Gastrocnemius medialis (tissue), 4 donors: ENCODE measurements at regions not wholly inside any gene's neighbourhood (a gene's known extent, or its start where the extent isn't known, plus 50 kb on each side); places are given as distances from the start of the nearest gene placed in this dataset.

Experiments used
- POLR2A ChIP-seq, 2 donors: fragments of 450-650 bp; IDR thresholded peaks; one replicate each; pipeline ENCODE4 v1.6.1; 2017; ENCODE audit warnings: antibody characterized with exemption in 2 of 2, mild to moderate bottlenecking in 2 of 2, moderate library complexity in 2 of 2
- TF ChIP-seq, protein P1 (sequence below), 5 experiments: fragments of 450-650 bp in 3 of 5; fragments of 200-600 bp in 2 of 5; sonication (generic) in 2 of 5; IDR thresholded peaks in 4 of 5; conservative IDR thresholded peaks in 1 of 5; 1 replicate in 4 of 5; 2 replicates in 1 of 5; pipeline ENCODE4 v1.5.1; 2016 to 2019; ENCODE audit warnings: antibody characterized with exemption in 5 of 5, mild to moderate bottlenecking in 3 of 5, moderate library complexity in 3 of 5

DNA sequence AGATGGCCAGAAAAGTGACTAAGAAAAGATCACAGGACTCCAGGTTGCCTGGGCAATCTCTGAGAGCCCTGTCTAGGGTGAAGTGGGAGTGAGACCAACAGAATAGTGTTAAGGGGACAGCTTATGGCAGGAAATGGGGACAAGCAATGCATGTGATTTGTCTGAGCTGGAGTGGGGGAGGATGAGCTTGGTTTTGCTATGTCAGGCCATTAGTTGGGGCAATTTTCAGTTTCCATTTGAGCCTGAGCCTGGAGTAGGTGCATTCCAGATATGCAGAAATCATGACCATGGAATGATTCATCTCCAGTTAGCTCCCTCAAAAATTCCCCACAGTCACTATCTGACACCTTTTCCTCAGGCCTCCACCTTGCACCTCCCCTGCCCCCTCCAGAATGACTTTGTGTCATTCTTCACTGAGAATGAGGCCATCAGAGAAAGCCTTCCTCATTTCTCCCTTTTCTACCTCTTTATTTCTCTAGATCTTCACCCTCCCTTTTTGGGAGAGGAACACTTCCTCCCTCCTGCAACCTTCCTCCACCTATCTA, 150.9 kb upstream of the PLEKHG7 start:
- TF ChIP-seq, protein P1, sequence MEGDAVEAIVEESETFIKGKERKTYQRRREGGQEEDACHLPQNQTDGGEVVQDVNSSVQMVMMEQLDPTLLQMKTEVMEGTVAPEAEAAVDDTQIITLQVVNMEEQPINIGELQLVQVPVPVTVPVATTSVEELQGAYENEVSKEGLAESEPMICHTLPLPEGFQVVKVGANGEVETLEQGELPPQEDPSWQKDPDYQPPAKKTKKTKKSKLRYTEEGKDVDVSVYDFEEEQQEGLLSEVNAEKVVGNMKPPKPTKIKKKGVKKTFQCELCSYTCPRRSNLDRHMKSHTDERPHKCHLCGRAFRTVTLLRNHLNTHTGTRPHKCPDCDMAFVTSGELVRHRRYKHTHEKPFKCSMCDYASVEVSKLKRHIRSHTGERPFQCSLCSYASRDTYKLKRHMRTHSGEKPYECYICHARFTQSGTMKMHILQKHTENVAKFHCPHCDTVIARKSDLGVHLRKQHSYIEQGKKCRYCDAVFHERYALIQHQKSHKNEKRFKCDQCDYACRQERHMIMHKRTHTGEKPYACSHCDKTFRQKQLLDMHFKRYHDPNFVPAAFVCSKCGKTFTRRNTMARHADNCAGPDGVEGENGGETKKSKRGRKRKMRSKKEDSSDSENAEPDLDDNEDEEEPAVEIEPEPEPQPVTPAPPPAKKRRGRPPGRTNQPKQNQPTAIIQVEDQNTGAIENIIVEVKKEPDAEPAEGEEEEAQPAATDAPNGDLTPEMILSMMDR (IDR thresholded peaks at IDR 0.05 in 4 of 5, conservative IDR thresholded peaks at IDR 0.05 in 1 of 5), result no peak
- TF ChIP-seq POLR2A (IDR thresholded peaks at IDR 0.05), result no peak
